A549 (cell line): ENCODE measurements at regions not wholly inside any gene's neighbourhood (a gene's known extent, or its start where the extent isn't known, plus 50 kb on each side); places are given as distances from the start of the nearest gene placed in this dataset.

Source experiments
- ATAC-seq, 2 experiments: fragments of 200-7000 bp in 1 of 2; fragments of >200 bp in 1 of 2; cut with Nextera tagmentation in 1 of 2; cut with Tn5 transposase in 1 of 2; 3 replicates each; pipeline versions ENCODE4 v1.8.0 to v1.9.1; 2018 to 2020; ENCODE audit warnings: mild to moderate bottlenecking in 1 of 2, moderate library complexity in 1 of 2
- CTCF ChIA-PET: fragments of 300-600 bp; sonication (Branson Sonifier 250); formaldehyde crosslinking; extraction: SDS; loops from one replicate; lab custom pipeline; 2021; ENCODE audit warnings: antibody characterized with exemption, inconsistent platforms; lab: Yijun Ruan, JAX
- POLR2A ChIA-PET: fragments of 350-600 bp; formaldehyde crosslinking; extraction: SDS; loops from one replicate; lab custom pipeline; 2021; ENCODE audit warnings: antibody characterized with exemption, inconsistent platforms; lab: Yijun Ruan, JAX
- DNase-seq, 2 experiments: peaks; one replicate each; pipeline versions ENCODE4 v3.0.0 to v3.0.0-alpha.2; 2011 to 2016; ENCODE audit warnings: low read depth in 1 of 2, low spot score in 1 of 2
- FAIRE-seq: peaks from 2 replicates; lab custom pipeline; 2011; peaks lifted over from hg19 to GRCh38; lab: Jason Lieb, UNC
- H3K27ac ChIP-seq, 2 experiments: fragments of >200 bp; sonication (Bioruptor Twin); formaldehyde crosslinking; 3 replicates each; pipeline ENCODE4 v1.5.1; 2016 to 2017
- H3K4me1 ChIP-seq: fragments of >200 bp; sonication (Bioruptor Twin); formaldehyde crosslinking; 3 replicates; pipeline ENCODE4 v1.6.1; 2016
- H3K4me2 ChIP-seq: fragments of >200 bp; sonication (Bioruptor Twin); formaldehyde crosslinking; 3 replicates; pipeline ENCODE4 v1.6.1; 2016
- H3K4me3 ChIP-seq: fragments of >200 bp; sonication (Bioruptor Twin); formaldehyde crosslinking; 3 replicates; pipeline ENCODE4 v1.5.1; 2016
- H3K9me3 ChIP-seq: fragments of >200 bp; sonication (Bioruptor Twin); formaldehyde crosslinking; 3 replicates; pipeline ENCODE4 v1.6.1; 2016
- CBX8 ChIP-seq: fragments of 200-600 bp; sonication (generic); IDR thresholded peaks from 2 replicates; pipeline ENCODE4 v1.6.1; 2016
- CEBPB ChIP-seq, 2 experiments: fragments of >200 bp in 1 of 2; sonication (Bioruptor Twin) in 1 of 2; formaldehyde crosslinking in 1 of 2; IDR thresholded peaks; 2 replicates each; pipeline ENCODE4 v1.6.1; 2012 to 2016
- CTCF ChIP-seq: fragments of >200 bp; sonication (Bioruptor Twin); formaldehyde crosslinking; IDR thresholded peaks from 3 replicates; pipeline ENCODE4 v1.5.1; 2016
- EP300 ChIP-seq, 2 experiments: fragments of >200 bp; sonication (Bioruptor Twin); formaldehyde crosslinking; IDR thresholded peaks; 2 replicates in 1 of 2; 3 replicates in 1 of 2; pipeline ENCODE4 v1.6.1; 2016 to 2017
- FOSB ChIP-seq: fragments of 250-450 bp; sonication (Bioruptor Pico); IDR thresholded peaks from 2 replicates; pipeline ENCODE4 v1.5.0; 2020; ENCODE audit warnings: mild to moderate bottlenecking, moderate library complexity
- FOSL2 ChIP-seq, 2 experiments: fragments of 450-650 bp in 1 of 2; fragments of >200 bp in 1 of 2; sonication (Bioruptor Twin) in 1 of 2; formaldehyde crosslinking; IDR thresholded peaks; 2 replicates each; pipeline versions ENCODE4 v1.5.0 to v1.6.1; 2016 to 2020; ENCODE audit warnings: mild to moderate bottlenecking in 1 of 2, moderate library complexity in 1 of 2
- FOXS1 ChIP-seq: fragments of 250-450 bp; sonication (Bioruptor Pico); IDR thresholded peaks from 2 replicates; pipeline ENCODE4 v1.5.0; 2020; ENCODE audit warnings: mild to moderate bottlenecking, moderate library complexity
- HOXB13 ChIP-seq: fragments of 250-450 bp; sonication (Bioruptor Pico); IDR thresholded peaks from 2 replicates; pipeline ENCODE4 v1.5.0; 2020; ENCODE audit warnings: low read depth, mild to moderate bottlenecking, moderate library complexity
- KDM1A ChIP-seq: fragments of 200-600 bp; sonication (generic); IDR thresholded peaks from 2 replicates; pipeline ENCODE4 v1.6.1; 2016; ENCODE audit warnings: low read depth, mild to moderate bottlenecking
- MAFK ChIP-seq: fragments of 450-650 bp; IDR thresholded peaks from 2 replicates; pipeline ENCODE4 v1.6.1; 2014; ENCODE audit not compliant: partially characterized antibody
- MYC ChIP-seq: IDR thresholded peaks from 2 replicates; pipeline ENCODE4 v1.6.1; 2012; ENCODE audit warnings: mild to moderate bottlenecking, inconsistent platforms, low read length, improper control_type of control experiment, borderline replicate concordance
- NFE2L2 ChIP-seq: fragments of 150-350 bp; conservative IDR thresholded peaks from 2 replicates; pipeline ENCODE4 v1.6.1; 2014; ENCODE audit warnings: low read length
- NR3C1 ChIP-seq: fragments of >200 bp; sonication (Bioruptor Twin); formaldehyde crosslinking; IDR thresholded peaks from 3 replicates; pipeline ENCODE4 v1.6.1; 2017
- PBX3 ChIP-seq: IDR thresholded peaks from 2 replicates; pipeline ENCODE4 v1.6.1; 2012
- PHF8 ChIP-seq: fragments of 200-600 bp; sonication (generic); IDR thresholded peaks from 2 replicates; pipeline ENCODE4 v1.6.1; 2016; ENCODE audit warnings: low read depth, mild to moderate bottlenecking, antibody characterized with exemption, moderate library complexity, borderline replicate concordance
- RAD21 ChIP-seq, 2 experiments: fragments of >200 bp in 1 of 2; sonication (Bioruptor Twin) in 1 of 2; formaldehyde crosslinking in 1 of 2; IDR thresholded peaks in 1 of 2; conservative IDR thresholded peaks in 1 of 2; 2 replicates in 1 of 2; 3 replicates in 1 of 2; pipeline ENCODE4 v1.6.1; 2012 to 2018; ENCODE audit warnings: inconsistent platforms in 1 of 2
- RARB ChIP-seq: fragments of 250-450 bp; sonication (Bioruptor Pico); IDR thresholded peaks from 2 replicates; pipeline ENCODE4 v1.8.0; 2021; ENCODE audit warnings: mild to moderate bottlenecking, moderate library complexity
- RCOR1 ChIP-seq: fragments of 150-350 bp; IDR thresholded peaks from 2 replicates; pipeline ENCODE4 v1.6.1; 2014; ENCODE audit warnings: antibody characterized with exemption, low read length, low read depth
- TFCP2L1 ChIP-seq: fragments of 250-450 bp; sonication (Bioruptor Pico); IDR thresholded peaks from 2 replicates; pipeline ENCODE4 v1.5.0; 2021; ENCODE audit warnings: mild to moderate bottlenecking
- USF2 ChIP-seq: fragments of 450-650 bp; IDR thresholded peaks from 2 replicates; pipeline ENCODE4 v1.6.1; 2014; ENCODE audit warnings: antibody characterized with exemption
- ZFP36 ChIP-seq: fragments of 450-650 bp; IDR thresholded peaks from 2 replicates; pipeline ENCODE4 v1.6.1; 2014; ENCODE audit warnings: borderline replicate concordance; ENCODE audit not compliant: partially characterized antibody
- ZNF302 ChIP-seq: fragments of 250-450 bp; sonication (Bioruptor Pico); IDR thresholded peaks from 2 replicates; pipeline ENCODE4 v1.9.0; 2021; ENCODE audit warnings: inconsistent platforms, mild to moderate bottlenecking, moderate library complexity
- WGBS: methylation state at CpG from one replicate; pipeline ENCODE4 v1.1.6; 2017; ENCODE audit errors: missing lambda C conversion rate; 5-methylcytosine and 5-hydroxymethylcytosine counted together
- TF ChIP-seq, protein P1 (sequence below): fragments of >200 bp; sonication (Bioruptor Twin); formaldehyde crosslinking; IDR thresholded peaks from 3 replicates; pipeline ENCODE4 v1.6.1; 2016
- TF ChIP-seq, protein P2 (sequence below): fragments of 150-350 bp; IDR thresholded peaks from 2 replicates; pipeline ENCODE4 v1.6.1; 2014; ENCODE audit warnings: low read depth, mild to moderate bottlenecking, low read length

DNA sequence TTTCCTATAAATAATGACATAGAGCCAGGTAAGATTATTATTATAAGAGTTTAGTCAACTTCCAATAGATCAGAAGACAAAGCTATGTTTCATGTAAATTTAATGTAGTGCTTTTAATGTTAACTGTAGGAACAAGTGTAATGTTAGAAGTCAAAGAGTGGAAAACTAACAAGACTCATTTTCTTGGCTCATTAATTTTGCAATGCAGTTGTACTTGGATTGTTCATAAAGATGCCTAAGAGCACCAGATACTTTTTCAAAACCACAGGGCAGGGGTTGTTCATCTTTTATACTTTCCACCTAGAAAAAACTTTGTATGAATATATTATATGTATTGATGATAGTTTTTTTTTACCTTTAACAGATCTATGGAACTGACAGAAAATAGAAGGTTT is 1705.3 kb upstream of the CDH9 start:
- ATAC-seq (no peak), DNase-seq (no peak), FAIRE-seq (no peak)
- TF ChIP-seq RARB (CRISPR knock-in tag), result no peak
- no peak for TF ChIP-seq CBX8
- no peak for TF ChIP-seq USF2
- TF ChIP-seq MYC, result no peak
- TF ChIP-seq MAFK, result no peak
- no peak for TF ChIP-seq HOXB13 (CRISPR knock-in tag)
- no peak for TF ChIP-seq FOSL2 (IDR thresholded peaks at IDR 0.05)
- no peak for TF ChIP-seq FOSL2 (CRISPR knock-in tag; IDR thresholded peaks at IDR 0.05)
- no peak for TF ChIP-seq CEBPB (IDR thresholded peaks at IDR 0.05)
- no peak for TF ChIP-seq CTCF
- no peak for TF ChIP-seq EP300 (IDR thresholded peaks at IDR 0.05)
- Histone ChIP-seq H3K27ac (no peak overlapping the region), H3K4me1 (no peaks in the 10 kb centered on the region), H3K9me3 (no peaks in the 10 kb centered on the region), H3K4me2 (no peak overlapping the region), H3K4me3 (no peak overlapping the region)
- ChIA-PET POLR2A (no interaction called here), CTCF (no interaction called here)

DNA sequence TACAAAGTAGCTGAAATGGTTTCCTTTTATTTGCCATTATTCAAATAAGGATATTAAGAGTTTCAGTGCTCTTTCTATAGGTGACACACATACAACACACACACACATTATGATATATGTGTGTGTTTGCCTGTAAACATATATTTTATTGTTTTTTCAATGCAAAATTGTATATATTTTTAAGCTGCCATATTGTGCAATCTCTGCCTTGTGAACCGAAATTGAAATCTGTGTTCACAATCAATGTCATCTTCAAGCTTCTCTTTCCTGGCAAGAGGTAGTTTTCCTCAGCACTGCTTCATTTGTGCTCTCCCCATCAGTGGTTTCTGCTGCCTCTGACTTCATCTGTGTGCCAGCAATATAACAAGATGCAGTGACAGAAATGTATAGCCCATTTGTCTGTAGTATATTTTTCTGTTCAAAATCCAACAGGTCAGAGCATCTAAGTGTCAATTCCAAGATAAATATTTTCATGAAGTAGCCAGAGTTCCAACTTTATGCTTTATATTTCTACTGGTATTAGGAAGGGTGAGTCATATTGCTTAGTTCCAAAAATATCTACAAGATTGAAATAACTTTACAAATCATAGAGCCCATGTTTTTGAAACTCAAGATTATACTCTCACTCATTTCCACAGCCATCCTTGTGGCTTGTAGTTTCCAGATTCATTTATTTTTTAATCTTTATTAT is 1704.8 kb upstream of the CDH9 start:
- FAIRE-seq, result no peak
- Histone ChIP-seq H3K4me2 (no peak overlapping the region), H3K9me3 (no peaks in the 10 kb centered on the region), H3K4me1 (no peaks in the 10 kb centered on the region), H3K27ac (no peak overlapping the region), H3K4me3 (no peak overlapping the region)
- no peak for ATAC-seq
- ChIA-PET CTCF (no interaction called here), POLR2A (no interaction called here)
- WGBS, result 6% methylated on average over 1 of the region's 1 CpG
- no peak for DNase-seq
- TF ChIP-seq ZFP36, result no peak
- TF ChIP-seq CEBPB (IDR thresholded peaks at IDR 0.05), result peak in 1 of 2 experiments; percentile 20; a peak in 1 of 4 replicates

DNA sequence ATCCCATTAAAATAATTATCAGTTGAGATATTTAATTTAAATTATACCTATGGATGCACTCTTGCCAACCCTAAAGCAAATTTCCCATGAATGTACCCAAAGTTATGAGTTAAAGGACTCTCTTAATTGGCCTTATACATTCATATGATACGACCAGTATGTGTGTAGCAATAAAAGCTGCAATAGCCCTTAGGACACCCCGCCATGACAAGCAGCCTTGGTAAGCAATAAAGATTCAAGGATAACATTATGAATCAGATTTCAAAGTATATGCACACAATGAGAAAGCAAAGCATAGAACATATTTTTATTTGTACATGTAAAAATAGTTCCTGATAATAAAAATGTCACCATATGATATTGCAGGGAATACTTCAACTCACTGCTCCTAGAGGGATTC is 1699.3 kb upstream of the CDH9 start:
- Histone ChIP-seq H3K27ac (no peak overlapping the region), H3K4me3 (no peak overlapping the region), H3K4me2 (no peak overlapping the region), H3K9me3 (no peaks in the 10 kb centered on the region), H3K4me1 (no peaks in the 10 kb centered on the region)
- ChIA-PET CTCF (no interaction called here), POLR2A (no interaction called here)
- 66% methylated on average over 2 of the region's 2 CpGs for WGBS
- no peak for ATAC-seq
- TF ChIP-seq EP300 (IDR thresholded peaks at IDR 0.05), result no peak
- TF ChIP-seq, protein P1, sequence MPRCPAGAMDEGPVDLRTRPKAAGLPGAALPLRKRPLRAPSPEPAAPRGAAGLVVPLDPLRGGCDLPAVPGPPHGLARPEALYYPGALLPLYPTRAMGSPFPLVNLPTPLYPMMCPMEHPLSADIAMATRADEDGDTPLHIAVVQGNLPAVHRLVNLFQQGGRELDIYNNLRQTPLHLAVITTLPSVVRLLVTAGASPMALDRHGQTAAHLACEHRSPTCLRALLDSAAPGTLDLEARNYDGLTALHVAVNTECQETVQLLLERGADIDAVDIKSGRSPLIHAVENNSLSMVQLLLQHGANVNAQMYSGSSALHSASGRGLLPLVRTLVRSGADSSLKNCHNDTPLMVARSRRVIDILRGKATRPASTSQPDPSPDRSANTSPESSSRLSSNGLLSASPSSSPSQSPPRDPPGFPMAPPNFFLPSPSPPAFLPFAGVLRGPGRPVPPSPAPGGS, result no peak
- no peak for TF ChIP-seq FOSB (CRISPR knock-in tag)
- no peak for TF ChIP-seq KDM1A
- no peak for TF ChIP-seq PBX3
- TF ChIP-seq, protein P2, sequence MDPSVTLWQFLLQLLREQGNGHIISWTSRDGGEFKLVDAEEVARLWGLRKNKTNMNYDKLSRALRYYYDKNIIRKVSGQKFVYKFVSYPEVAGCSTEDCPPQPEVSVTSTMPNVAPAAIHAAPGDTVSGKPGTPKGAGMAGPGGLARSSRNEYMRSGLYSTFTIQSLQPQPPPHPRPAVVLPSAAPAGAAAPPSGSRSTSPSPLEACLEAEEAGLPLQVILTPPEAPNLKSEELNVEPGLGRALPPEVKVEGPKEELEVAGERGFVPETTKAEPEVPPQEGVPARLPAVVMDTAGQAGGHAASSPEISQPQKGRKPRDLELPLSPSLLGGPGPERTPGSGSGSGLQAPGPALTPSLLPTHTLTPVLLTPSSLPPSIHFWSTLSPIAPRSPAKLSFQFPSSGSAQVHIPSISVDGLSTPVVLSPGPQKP, result no peak
- TF ChIP-seq RCOR1, result no peak
- TF ChIP-seq HOXB13 (CRISPR knock-in tag), result no peak
- TF ChIP-seq USF2, result no peak
- no peak for TF ChIP-seq RAD21 (conservative IDR thresholded peaks at IDR 0.05 in 1 of 2, IDR thresholded peaks at IDR 0.05 in 1 of 2)
- TF ChIP-seq NFE2L2, result no peak
- TF ChIP-seq FOXS1 (CRISPR knock-in tag), result no peak
- no peak for TF ChIP-seq CEBPB (IDR thresholded peaks at IDR 0.05)
- TF ChIP-seq PHF8, result no peak
- no peak for TF ChIP-seq NR3C1
- TF ChIP-seq TFCP2L1, result no peak
- TF ChIP-seq ZNF302 (CRISPR knock-in tag), result no peak
- FAIRE-seq, result no peak
- DNase-seq, result no peak
